GM13977 (cell line): ENCODE measurements at regions not wholly inside any gene's neighbourhood (a gene's known extent, or its start where the extent isn't known, plus 50 kb on each side); places are given as distances from the start of the nearest gene placed in this dataset.

Experiments used
- DNase-seq: peaks from one replicate; pipeline ENCODE4 v3.0.0; 2012; ENCODE audit warnings: low spot score
- in situ Hi-C: fragments of 300-500 bp; cut with MboI; formaldehyde crosslinking; loops from one replicate; pipeline ENCODE4 v1.12.0; 2022; ENCODE audit warnings: low sequenced_read_pairs, low pct_unique_long_range_greater_than_20kb, mixed read lengths, inconsistent platforms; ENCODE audit not compliant: unreplicated experiment
- TF ChIP-seq, protein P1 (sequence below): IDR thresholded peaks from 2 replicates; pipeline ENCODE4 v1.5.1; 2012; ENCODE audit warnings: mild to moderate bottlenecking, control low read depth; ENCODE audit not compliant: insufficient read depth; ENCODE audit errors: extremely low read depth, missing control alignments

- DNase-seq, result no peak
- in situ Hi-C loops, result no loop called here
- TF ChIP-seq, protein P1, sequence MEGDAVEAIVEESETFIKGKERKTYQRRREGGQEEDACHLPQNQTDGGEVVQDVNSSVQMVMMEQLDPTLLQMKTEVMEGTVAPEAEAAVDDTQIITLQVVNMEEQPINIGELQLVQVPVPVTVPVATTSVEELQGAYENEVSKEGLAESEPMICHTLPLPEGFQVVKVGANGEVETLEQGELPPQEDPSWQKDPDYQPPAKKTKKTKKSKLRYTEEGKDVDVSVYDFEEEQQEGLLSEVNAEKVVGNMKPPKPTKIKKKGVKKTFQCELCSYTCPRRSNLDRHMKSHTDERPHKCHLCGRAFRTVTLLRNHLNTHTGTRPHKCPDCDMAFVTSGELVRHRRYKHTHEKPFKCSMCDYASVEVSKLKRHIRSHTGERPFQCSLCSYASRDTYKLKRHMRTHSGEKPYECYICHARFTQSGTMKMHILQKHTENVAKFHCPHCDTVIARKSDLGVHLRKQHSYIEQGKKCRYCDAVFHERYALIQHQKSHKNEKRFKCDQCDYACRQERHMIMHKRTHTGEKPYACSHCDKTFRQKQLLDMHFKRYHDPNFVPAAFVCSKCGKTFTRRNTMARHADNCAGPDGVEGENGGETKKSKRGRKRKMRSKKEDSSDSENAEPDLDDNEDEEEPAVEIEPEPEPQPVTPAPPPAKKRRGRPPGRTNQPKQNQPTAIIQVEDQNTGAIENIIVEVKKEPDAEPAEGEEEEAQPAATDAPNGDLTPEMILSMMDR, result no peak
Observed at GRCh38 chr20:2212456-2213015, 83.3 kb upstream of the TGM3 start.

DNA sequence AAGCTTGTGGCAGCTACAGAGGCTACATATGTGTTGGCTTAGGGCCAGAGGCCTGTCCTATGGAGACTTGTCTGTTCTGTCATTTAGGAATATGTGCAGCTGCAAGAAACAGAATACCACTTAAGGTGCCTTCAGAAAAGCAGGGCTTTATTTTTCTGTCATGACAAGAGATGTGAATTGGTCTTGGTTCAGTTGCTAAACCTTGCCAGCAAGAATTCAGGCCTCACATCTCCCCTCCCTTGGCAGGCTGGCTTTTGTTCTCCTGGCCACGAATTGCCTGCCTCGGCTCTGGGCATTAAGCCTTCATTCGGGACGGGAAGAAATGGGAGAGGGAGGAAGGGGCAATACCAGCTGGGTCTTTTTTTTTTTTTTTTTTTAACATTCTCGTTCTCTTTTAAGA is 82.4 kb upstream of the TGM3 start:
- TF ChIP-seq, protein P1, result no peak
- DNase-seq, result no peak
- in situ Hi-C loops, result no loop called here

GRCh38 chr20:2217857-2218539 is 77.8 kb upstream of the TGM3 start:
- no peak for DNase-seq
- in situ Hi-C loops, result no loop called here
- TF ChIP-seq, protein P1, result no peak

DNA sequence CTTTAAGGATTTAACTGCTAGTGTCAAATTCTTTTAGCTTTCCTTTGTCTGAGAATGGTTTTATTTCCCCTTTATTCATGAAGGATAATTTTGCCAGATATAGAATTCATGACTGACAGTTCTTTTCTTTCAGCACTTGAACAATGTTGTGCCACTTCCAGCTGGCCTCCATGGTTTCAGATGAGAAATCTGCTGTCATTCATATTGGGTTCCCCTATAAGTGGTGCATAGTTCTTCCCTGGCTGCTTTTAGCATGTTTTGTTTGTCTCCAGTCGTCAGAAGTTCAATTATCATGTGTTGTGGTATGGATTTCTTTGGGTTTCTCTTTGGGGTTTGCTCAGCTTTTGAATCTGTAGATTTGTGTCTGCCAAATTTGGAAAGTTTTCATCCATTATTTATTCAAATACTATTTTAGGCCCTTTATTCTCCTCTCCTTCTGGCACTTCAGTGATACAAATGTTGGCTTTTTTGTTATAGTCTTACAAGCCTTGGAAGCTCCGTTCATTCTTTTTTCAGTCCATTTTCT is 76.3 kb upstream of the TGM3 start:
- no peak for DNase-seq

GRCh38 chr20:2220298-2220697 is 75.5 kb upstream of the TGM3 start:
- DNase-seq, result no peak
- TF ChIP-seq, protein P1, result no peak
- in situ Hi-C loops, result no loop called here

More for the DNA sequence above, 76.3 kb upstream of the TGM3 start:
- TF ChIP-seq, protein P1, result no peak
- in situ Hi-C loops, result no loop called here

GRCh38 chr20:2221921-2222320 is 73.9 kb upstream of the TGM3 start:
- TF ChIP-seq, protein P1, result no peak
- in situ Hi-C loops, result no loop called here
- no peak for DNase-seq
